Memory B cell (primary cell): ENCODE measurements at regions not wholly inside any gene's neighbourhood (a gene's known extent, or its start where the extent isn't known, plus 50 kb on each side); places are given as distances from the start of the nearest gene placed in this dataset.

Experiments used
- ATAC-seq: fragments of 150-1000 bp; cut with Tn5 transposase; 2 replicates; pipeline ENCODE4 v1.10.0; 2021; ENCODE audit warnings: low read depth, mild to moderate bottlenecking, moderate library complexity
- DNase-seq, 2 donors: peaks; one replicate each; pipeline ENCODE4 v3.0.0; 2022; ENCODE audit warnings: low spot score in 2 of 2
- H3K27ac Mint-ChIP-seq: one replicate; pipeline ENCODE4 v1.8.0; 2022; ENCODE audit warnings: mild to moderate bottlenecking, moderate library complexity, mixed read lengths
- H3K27me3 Mint-ChIP-seq: one replicate; pipeline ENCODE4 v1.8.0; 2022; ENCODE audit warnings: mixed read lengths
- H3K36me3 Mint-ChIP-seq: one replicate; pipeline ENCODE4 v1.8.0; 2022; ENCODE audit warnings: mild to moderate bottlenecking, mixed read lengths
- H3K4me1 Mint-ChIP-seq: one replicate; pipeline ENCODE4 v1.8.0; 2022; ENCODE audit warnings: mixed read lengths
- H3K4me3 Mint-ChIP-seq: one replicate; pipeline ENCODE4 v1.8.0; 2022; ENCODE audit warnings: mild to moderate bottlenecking, moderate library complexity, mixed read lengths
- H3K9me3 Mint-ChIP-seq: one replicate; pipeline ENCODE4 v1.8.0; 2022; ENCODE audit warnings: mixed read lengths

- peaks cover 12% of the 10 kb centered on the region for H3K27me3 Mint-ChIP-seq
- DNase-seq: no peak
- H3K27ac Mint-ChIP-seq: no peak overlapping the region
- H3K4me3 Mint-ChIP-seq: no peak overlapping the region
- no peaks in the 10 kb centered on the region for H3K36me3 Mint-ChIP-seq
- no peaks in the 10 kb centered on the region for H3K4me1 Mint-ChIP-seq
- no peak for ATAC-seq
- H3K9me3 Mint-ChIP-seq: no peaks in the 10 kb centered on the region
Observed at GRCh38 chr2:128403814-128404708, 85.4 kb upstream of the HS6ST1 start.

- no peak overlapping the region for H3K27ac Mint-ChIP-seq
- no peak overlapping the region for H3K4me3 Mint-ChIP-seq
- H3K4me1 Mint-ChIP-seq: no peaks in the 10 kb centered on the region
- ATAC-seq: no peak
- H3K27me3 Mint-ChIP-seq: peaks cover 12% of the 10 kb centered on the region
- no peaks in the 10 kb centered on the region for H3K36me3 Mint-ChIP-seq
- H3K9me3 Mint-ChIP-seq: no peaks in the 10 kb centered on the region
- DNase-seq: no peak
Observed at GRCh38 chr2:128404709-128405466, 86.2 kb upstream of the HS6ST1 start.

GRCh38 chr2:128405467-128405900, 86.8 kb upstream of the HS6ST1 start:
- Mint-ChIP-seq H3K27me3 (peaks cover 12% of the 10 kb centered on the region), H3K4me3 (no peak overlapping the region), H3K9me3 (no peaks in the 10 kb centered on the region), H3K27ac (no peak overlapping the region), H3K36me3 (no peaks in the 10 kb centered on the region), H3K4me1 (no peaks in the 10 kb centered on the region)
- ATAC-seq (no peak), DNase-seq (no peak)

- ATAC-seq (no peak), DNase-seq (no peak)
- Mint-ChIP-seq H3K36me3 (no peaks in the 10 kb centered on the region), H3K4me1 (no peaks in the 10 kb centered on the region), H3K27ac (no peak overlapping the region), H3K9me3 (no peaks in the 10 kb centered on the region), H3K27me3 (peaks cover 12% of the 10 kb centered on the region), H3K4me3 (no peak overlapping the region)
Observed at GRCh38 chr2:128405981-128406613, 87.4 kb upstream of the HS6ST1 start.

GRCh38 chr2:128406736-128407554, 88.3 kb upstream of the HS6ST1 start:
- Mint-ChIP-seq H3K27ac (no peak overlapping the region), H3K4me1 (no peaks in the 10 kb centered on the region), H3K4me3 (no peak overlapping the region)

GRCh38 chr2:128408349-128409305, 90.0 kb upstream of the HS6ST1 start:
- DNase-seq (no peak), ATAC-seq (no peak)
- Mint-ChIP-seq H3K27me3 (peaks cover 12% of the 10 kb centered on the region), H3K9me3 (no peaks in the 10 kb centered on the region), H3K27ac (no peak overlapping the region), H3K4me3 (no peak overlapping the region), H3K4me1 (no peaks in the 10 kb centered on the region), H3K36me3 (no peaks in the 10 kb centered on the region)

More at GRCh38 chr2:128406736-128407554, 88.3 kb upstream of the HS6ST1 start:
- H3K36me3 Mint-ChIP-seq: no peaks in the 10 kb centered on the region
- DNase-seq: no peak
- ATAC-seq: no peak
- H3K9me3 Mint-ChIP-seq: no peaks in the 10 kb centered on the region
- H3K27me3 Mint-ChIP-seq: peaks cover 12% of the 10 kb centered on the region

- Mint-ChIP-seq H3K4me3 (no peak overlapping the region), H3K27me3 (peaks cover 8% of the 10 kb centered on the region), H3K4me1 (no peaks in the 10 kb centered on the region), H3K27ac (no peak overlapping the region), H3K9me3 (no peaks in the 10 kb centered on the region), H3K36me3 (no peaks in the 10 kb centered on the region)
- DNase-seq (no peak), ATAC-seq (no peak)
Observed at GRCh38 chr2:128409326-128410034, 90.8 kb upstream of the HS6ST1 start.

- Mint-ChIP-seq H3K4me1 (no peaks in the 10 kb centered on the region), H3K27me3 (peaks cover 7% of the 10 kb centered on the region), H3K4me3 (no peak overlapping the region), H3K27ac (no peak overlapping the region), H3K36me3 (no peaks in the 10 kb centered on the region), H3K9me3 (no peaks in the 10 kb centered on the region)
- ATAC-seq (no peak), DNase-seq (no peak)
Observed at GRCh38 chr2:128410035-128410757, 91.5 kb upstream of the HS6ST1 start.

GRCh38 chr2:128410758-128411215, 92.1 kb upstream of the HS6ST1 start:
- Mint-ChIP-seq H3K4me3 (no peak overlapping the region), H3K27ac (no peak overlapping the region), H3K4me1 (no peaks in the 10 kb centered on the region), H3K27me3 (peaks cover 4% of the 10 kb centered on the region), H3K9me3 (no peaks in the 10 kb centered on the region), H3K36me3 (no peaks in the 10 kb centered on the region)
- ATAC-seq (no peak), DNase-seq (no peak)

- peaks cover 2% of the 10 kb centered on the region for H3K9me3 Mint-ChIP-seq
- H3K36me3 Mint-ChIP-seq: no peaks in the 10 kb centered on the region
- H3K27ac Mint-ChIP-seq: no peak overlapping the region
- peaks cover 3% of the 10 kb centered on the region for H3K27me3 Mint-ChIP-seq
- no peak overlapping the region for H3K4me3 Mint-ChIP-seq
- no peaks in the 10 kb centered on the region for H3K4me1 Mint-ChIP-seq
- DNase-seq (no peak), ATAC-seq (no peak)
Observed at GRCh38 chr2:128411431-128411830, 92.8 kb upstream of the HS6ST1 start.

GRCh38 chr2:128412181-128412871, 93.7 kb upstream of the HS6ST1 start:
- no peak overlapping the region for H3K27ac Mint-ChIP-seq
- peaks cover 2% of the 10 kb centered on the region for H3K9me3 Mint-ChIP-seq
- H3K27me3 Mint-ChIP-seq: peaks cover 3% of the 10 kb centered on the region
- no peak overlapping the region for H3K4me3 Mint-ChIP-seq
- H3K4me1 Mint-ChIP-seq: no peaks in the 10 kb centered on the region
- ATAC-seq (no peak), DNase-seq (peak in 1 of 2 donors; percentile 4)
- H3K36me3 Mint-ChIP-seq: no peaks in the 10 kb centered on the region
